HepG2 (cell line): ENCODE measurements at regions not wholly inside any gene's neighbourhood (a gene's known extent, or its start where the extent isn't known, plus 50 kb on each side); places are given as distances from the start of the nearest gene placed in this dataset.
A peak's percentile ranks its signal among the peaks of the same experiment; 100 is the strongest.

Experiments used
- CHCHD3 ChIP-seq: sonication (generic); formaldehyde crosslinking; IDR thresholded peaks from 2 replicates; pipeline ENCODE4 v1.8.0; 2022; ENCODE audit warnings: mild to moderate bottlenecking, missing genetic modification reagents, moderate library complexity
- ETS1 ChIP-seq: sonication (generic); formaldehyde crosslinking; IDR thresholded peaks from 2 replicates; pipeline ENCODE4 v1.4.0; 2020; ENCODE audit warnings: missing genetic modification reagents
- FOSL1 ChIP-seq: sonication (generic); formaldehyde crosslinking; IDR thresholded peaks from 2 replicates; pipeline ENCODE4 v1.9.0; 2021; ENCODE audit warnings: missing genetic modification reagents, borderline replicate concordance
- HNF4G ChIP-seq, 2 experiments: sonication (generic) in 1 of 2; formaldehyde crosslinking in 1 of 2; IDR thresholded peaks; 2 replicates each; pipeline versions ENCODE4 v1.4.0 to v1.6.1; 2011 to 2020; ENCODE audit warnings: borderline replicate concordance in 2 of 2, low read depth in 2 of 2, mild to moderate bottlenecking in 2 of 2, low read length in 1 of 2, missing genetic modification reagents in 1 of 2, moderate library complexity in 1 of 2
- HNRNPL ChIP-seq: fragments of 200-400 bp; formaldehyde crosslinking; IDR thresholded peaks from 2 replicates; pipeline ENCODE4 v1.6.1; 2017; ENCODE audit warnings: mild to moderate bottlenecking, low read depth, low read length
- PRDM10 ChIP-seq: sonication (generic); formaldehyde crosslinking; IDR thresholded peaks from 2 replicates; pipeline ENCODE4 v1.4.0; 2020; ENCODE audit warnings: low read depth, missing genetic modification reagents
- RARA ChIP-seq: IDR thresholded peaks from 2 replicates; pipeline ENCODE4 v1.6.1; 2016; ENCODE audit warnings: missing genetic modification reagents, missing compliant biosample characterization
- SAP130 ChIP-seq: IDR thresholded peaks from 2 replicates; pipeline ENCODE4 v1.6.1; 2016; ENCODE audit warnings: low read depth
- THAP11 ChIP-seq: IDR thresholded peaks from 2 replicates; pipeline ENCODE4 v1.6.1; 2016; ENCODE audit warnings: missing biosample characterization, missing genetic modification reagents
- ZBTB7A ChIP-seq: sonication (generic); formaldehyde crosslinking; IDR thresholded peaks from 2 replicates; pipeline ENCODE4 v1.8.0; 2022; ENCODE audit warnings: mild to moderate bottlenecking, missing genetic modification reagents
- ZIK1 ChIP-seq: sonication (generic); formaldehyde crosslinking; IDR thresholded peaks from 2 replicates; pipeline ENCODE4 v1.5.0; 2020; ENCODE audit warnings: mild to moderate bottlenecking, low read depth, missing genetic modification reagents, borderline replicate concordance
- ZNF264 ChIP-seq: sonication (generic); formaldehyde crosslinking; IDR thresholded peaks from 2 replicates; pipeline ENCODE4 v1.4.0; 2020; ENCODE audit warnings: missing genetic modification reagents
- ZNF558 ChIP-seq: sonication (generic); formaldehyde crosslinking; IDR thresholded peaks from 2 replicates; pipeline ENCODE4 v1.9.0; 2022; ENCODE audit warnings: mild to moderate bottlenecking, missing genetic modification reagents, borderline replicate concordance
- ZNF577 ChIP-seq: sonication (generic); formaldehyde crosslinking; IDR thresholded peaks from 2 replicates; pipeline ENCODE4 v1.4.0; 2020; ENCODE audit warnings: mild to moderate bottlenecking, low read depth, missing genetic modification reagents, borderline replicate concordance
- TF ChIP-seq, protein P1 (sequence below): sonication (generic); formaldehyde crosslinking; IDR thresholded peaks from 2 replicates; pipeline ENCODE4 v1.5.0; 2020; ENCODE audit warnings: mild to moderate bottlenecking, missing genetic modification reagents, borderline replicate concordance
- TF ChIP-seq, protein P2 (sequence below): sonication (generic); formaldehyde crosslinking; IDR thresholded peaks from 2 replicates; pipeline ENCODE4 v1.5.0; 2020; ENCODE audit warnings: mild to moderate bottlenecking, missing genetic modification reagents, moderate library complexity
- TF ChIP-seq, protein P3 (sequence below): sonication (generic); formaldehyde crosslinking; IDR thresholded peaks from 2 replicates; pipeline ENCODE4 v1.4.0; 2020; ENCODE audit warnings: mild to moderate bottlenecking, missing genetic modification reagents

DNA sequence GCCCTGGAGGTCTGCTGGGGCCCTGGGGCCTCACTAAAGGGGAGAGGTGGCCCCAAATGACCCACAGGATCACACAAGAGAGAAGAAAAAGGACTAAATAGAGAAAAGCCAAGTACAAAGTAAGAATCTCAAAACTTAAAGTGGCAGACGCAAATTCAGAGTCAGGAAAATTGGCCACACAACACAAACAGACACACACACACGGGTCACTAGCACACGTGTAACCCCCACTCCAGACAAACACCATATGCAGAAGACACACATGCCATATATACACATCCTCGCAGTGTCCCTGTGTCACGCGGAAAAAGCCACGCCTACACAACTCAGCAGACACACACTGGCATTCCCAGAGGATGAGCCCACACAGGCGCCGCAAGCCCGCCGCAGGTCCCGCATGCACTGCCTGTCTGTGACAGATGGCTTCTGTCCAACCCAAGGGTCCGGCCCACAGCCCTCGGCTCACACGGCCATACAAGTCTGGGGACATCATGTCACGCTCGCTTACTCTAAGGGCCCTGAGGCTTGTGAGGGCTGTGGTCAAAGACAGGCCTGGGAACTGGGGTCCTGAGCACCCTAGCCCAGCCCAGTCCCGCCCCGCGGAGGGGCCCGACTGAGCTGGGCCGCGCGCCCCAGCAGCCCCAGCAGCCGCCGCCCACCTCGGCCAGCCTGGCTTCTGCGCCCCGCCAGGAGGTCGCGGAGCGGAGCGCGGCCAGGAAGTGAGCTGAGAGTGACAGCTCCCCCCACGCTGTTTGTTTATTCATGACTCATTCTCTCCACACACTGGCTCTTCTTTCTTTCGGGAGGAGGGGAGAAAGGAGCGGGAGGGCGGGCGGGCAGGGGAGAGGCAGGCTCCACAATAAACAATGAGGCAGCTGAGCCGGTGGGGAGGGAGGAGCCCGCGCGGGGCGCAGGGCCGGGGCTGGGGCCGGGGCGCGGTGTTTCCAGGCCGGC is 95.5 kb upstream of the ZMIZ1 start (continued):
- TF ChIP-seq ZNF577 (CRISPR knock-in tag) (no peak), HNF4G (IDR thresholded peaks at IDR 0.05; ENCODE audit: borderline replicate concordance, low read depth, low read length) (peak; percentile 17; the same call in 1 of the 2 replicates), HNF4G (CRISPR knock-in tag; IDR thresholded peaks at IDR 0.05; ENCODE audit: borderline replicate concordance, low read depth) (0 out of 2 replicates have a peak, but pooled peaks have one; percentile 14), HNRNPL (peak; percentile 58), SAP130 (CRISPR knock-in tag) (peak; percentile 83), FOSL1 (CRISPR knock-in tag) (peak; percentile 94), THAP11 (CRISPR knock-in tag) (peak; percentile 52), ZIK1 (CRISPR knock-in tag) (0 out of 2 replicates have a peak, but pooled peaks have one; percentile 47), ZNF264 (CRISPR knock-in tag) (peak; percentile 64), ZBTB7A (CRISPR knock-in tag) (peak; percentile 76), ETS1 (peak; percentile 46; the same call in 1 of the 2 replicates), CHCHD3 (CRISPR knock-in tag) (peak; percentile 48; the same call in 1 of the 2 replicates), RARA (CRISPR knock-in tag) (peak; percentile 74), PRDM10 (CRISPR knock-in tag) (no peak), ZNF558 (peak; percentile 46; the same call in 1 of the 2 replicates)
- TF ChIP-seq, protein P1, sequence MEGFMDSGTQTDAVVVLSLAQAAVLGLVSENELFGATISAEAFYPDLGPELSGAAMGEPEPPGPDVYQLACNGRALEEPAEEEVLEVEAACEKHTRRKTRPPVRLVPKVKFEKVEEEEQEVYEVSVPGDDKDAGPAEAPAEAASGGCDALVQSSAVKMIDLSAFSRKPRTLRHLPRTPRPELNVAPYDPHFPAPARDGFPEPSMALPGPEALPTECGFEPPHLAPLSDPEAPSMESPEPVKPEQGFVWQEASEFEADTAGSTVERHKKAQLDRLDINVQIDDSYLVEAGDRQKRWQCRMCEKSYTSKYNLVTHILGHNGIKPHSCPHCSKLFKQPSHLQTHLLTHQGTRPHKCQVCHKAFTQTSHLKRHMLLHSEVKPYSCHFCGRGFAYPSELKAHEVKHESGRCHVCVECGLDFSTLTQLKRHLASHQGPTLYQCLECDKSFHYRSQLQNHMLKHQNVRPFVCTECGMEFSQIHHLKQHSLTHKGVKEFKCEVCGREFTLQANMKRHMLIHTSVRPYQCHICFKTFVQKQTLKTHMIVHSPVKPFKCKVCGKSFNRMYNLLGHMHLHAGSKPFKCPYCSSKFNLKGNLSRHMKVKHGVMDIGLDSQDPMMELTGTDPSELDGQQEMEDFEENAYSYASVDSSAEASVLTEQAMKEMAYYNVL = peak; percentile 47; the same call in 1 of the 2 replicates
- TF ChIP-seq, protein P2, sequence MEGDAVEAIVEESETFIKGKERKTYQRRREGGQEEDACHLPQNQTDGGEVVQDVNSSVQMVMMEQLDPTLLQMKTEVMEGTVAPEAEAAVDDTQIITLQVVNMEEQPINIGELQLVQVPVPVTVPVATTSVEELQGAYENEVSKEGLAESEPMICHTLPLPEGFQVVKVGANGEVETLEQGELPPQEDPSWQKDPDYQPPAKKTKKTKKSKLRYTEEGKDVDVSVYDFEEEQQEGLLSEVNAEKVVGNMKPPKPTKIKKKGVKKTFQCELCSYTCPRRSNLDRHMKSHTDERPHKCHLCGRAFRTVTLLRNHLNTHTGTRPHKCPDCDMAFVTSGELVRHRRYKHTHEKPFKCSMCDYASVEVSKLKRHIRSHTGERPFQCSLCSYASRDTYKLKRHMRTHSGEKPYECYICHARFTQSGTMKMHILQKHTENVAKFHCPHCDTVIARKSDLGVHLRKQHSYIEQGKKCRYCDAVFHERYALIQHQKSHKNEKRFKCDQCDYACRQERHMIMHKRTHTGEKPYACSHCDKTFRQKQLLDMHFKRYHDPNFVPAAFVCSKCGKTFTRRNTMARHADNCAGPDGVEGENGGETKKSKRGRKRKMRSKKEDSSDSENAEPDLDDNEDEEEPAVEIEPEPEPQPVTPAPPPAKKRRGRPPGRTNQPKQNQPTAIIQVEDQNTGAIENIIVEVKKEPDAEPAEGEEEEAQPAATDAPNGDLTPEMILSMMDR (CRISPR knock-in tag) = peak; percentile 18; the same call in 1 of the 2 replicates
- TF ChIP-seq, protein P3, sequence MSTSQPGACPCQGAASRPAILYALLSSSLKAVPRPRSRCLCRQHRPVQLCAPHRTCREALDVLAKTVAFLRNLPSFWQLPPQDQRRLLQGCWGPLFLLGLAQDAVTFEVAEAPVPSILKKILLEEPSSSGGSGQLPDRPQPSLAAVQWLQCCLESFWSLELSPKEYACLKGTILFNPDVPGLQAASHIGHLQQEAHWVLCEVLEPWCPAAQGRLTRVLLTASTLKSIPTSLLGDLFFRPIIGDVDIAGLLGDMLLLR = peak; percentile 78
